OCI-LY1 (cell line): ENCODE measurements at regions not wholly inside any gene's neighbourhood (a gene's known extent, or its start where the extent isn't known, plus 50 kb on each side); places are given as distances from the start of the nearest gene placed in this dataset.

Experiments
- H2AFZ ChIP-seq: fragments of 200-600 bp; sonication (generic), shearing (Covaris generic); 2 replicates; pipeline ENCODE4 v1.6.0; 2014; ENCODE audit warnings: antibody characterized with exemption, mild to moderate bottlenecking, low read length
- H3F3A ChIP-seq: fragments of 200-600 bp; sonication (generic), shearing (Covaris generic); 2 replicates; pipeline ENCODE4 v1.6.0; 2014; ENCODE audit warnings: mild to moderate bottlenecking, antibody characterized with exemption, low read length, moderate library complexity; ENCODE audit not compliant: insufficient read depth
- H3K27ac ChIP-seq: fragments of 200-600 bp; sonication (generic); 2 replicates; pipeline ENCODE4 v1.5.1; 2014; ENCODE audit warnings: low read length, mixed run types, mild to moderate bottlenecking, low read depth; ENCODE audit not compliant: poor library complexity, severe bottlenecking
- H3K27me3 ChIP-seq: fragments of 200-600 bp; sonication (generic); 2 replicates; pipeline ENCODE4 v1.6.0; 2014; ENCODE audit warnings: antibody characterized with exemption, mild to moderate bottlenecking, low read length, moderate library complexity; ENCODE audit not compliant: insufficient read depth
- H3K36me3 ChIP-seq: fragments of 200-600 bp; sonication (generic); 2 replicates; pipeline ENCODE4 v1.6.1; 2014; ENCODE audit warnings: mild to moderate bottlenecking, antibody characterized with exemption, low read length, moderate library complexity, mixed read lengths; ENCODE audit not compliant: insufficient read depth
- H3K4me1 ChIP-seq: fragments of 200-600 bp; sonication (generic); 2 replicates; pipeline ENCODE4 v1.5.1; 2014; ENCODE audit warnings: mild to moderate bottlenecking, low read length, moderate library complexity; ENCODE audit not compliant: insufficient read depth, severe bottlenecking
- H3K4me2 ChIP-seq: fragments of 200-600 bp; sonication (generic), shearing (Covaris generic); 2 replicates; pipeline ENCODE4 v1.6.1; 2014; ENCODE audit warnings: low read length
- H3K4me3 ChIP-seq: fragments of 200-600 bp; sonication (generic); 2 replicates; pipeline ENCODE4 v1.5.1; 2014; ENCODE audit warnings: low read length, low read depth, mild to moderate bottlenecking, mixed read lengths; ENCODE audit not compliant: poor library complexity, severe bottlenecking
- H3K79me2 ChIP-seq: fragments of 200-600 bp; shearing (Covaris generic); 2 replicates; pipeline ENCODE4 v1.6.1; 2016; ENCODE audit warnings: mixed run types, low read length, mixed read lengths; ENCODE audit not compliant: insufficient read depth
- H3K9ac ChIP-seq: fragments of 200-600 bp; sonication (generic), shearing (Covaris generic); 2 replicates; pipeline ENCODE4 v1.6.1; 2014; ENCODE audit warnings: mild to moderate bottlenecking, low read length, mixed read lengths
- H3K9me2 ChIP-seq: fragments of 200-600 bp; sonication (generic), shearing (Covaris generic); 2 replicates; pipeline ENCODE4 v1.6.1; 2014; ENCODE audit warnings: low read depth, mild to moderate bottlenecking, low read length, mixed read lengths
- H3K9me3 ChIP-seq: fragments of 200-600 bp; shearing (Covaris generic); 2 replicates; pipeline ENCODE4 v1.6.1; 2014; ENCODE audit warnings: low read length, mixed read lengths
- H4K20me1 ChIP-seq: fragments of 200-600 bp; sonication (generic), shearing (Covaris generic); 2 replicates; pipeline ENCODE4 v1.6.0; 2016; ENCODE audit warnings: mild to moderate bottlenecking, low read length; ENCODE audit not compliant: insufficient read depth
- CTCF ChIP-seq: fragments of 200-600 bp; sonication (generic), shearing (Covaris generic); IDR thresholded peaks from 2 replicates; pipeline ENCODE4 v1.5.1; 2017; ENCODE audit warnings: mild to moderate bottlenecking, antibody characterized with exemption, low read length, moderate library complexity, mixed read lengths
- EZH2 ChIP-seq: fragments of 200-600 bp; sonication (generic), shearing (Covaris generic); IDR thresholded peaks from 2 replicates; pipeline ENCODE4 v1.8.0; 2017; ENCODE audit warnings: borderline replicate concordance, mixed run types, mild to moderate bottlenecking, antibody characterized with exemption, low read length, moderate library complexity, mixed read lengths

GRCh38 chr19:28150129-28150528, 1062.8 kb downstream of the UQCRFS1 start:
- no peaks in the 10 kb centered on the region for H3K4me1 ChIP-seq
- H3K9me2 ChIP-seq: no peaks in the 10 kb centered on the region
- H2AFZ ChIP-seq: no peak overlapping the region
- no peaks in the 10 kb centered on the region for H4K20me1 ChIP-seq
- TF ChIP-seq CTCF (no peak), EZH2 (no peak)
- H3F3A ChIP-seq: no peaks in the 10 kb centered on the region
- H3K27me3 ChIP-seq: no peaks in the 10 kb centered on the region
- H3K79me2 ChIP-seq: no peaks in the 10 kb centered on the region
- H3K4me2 ChIP-seq: no peak overlapping the region
- no peak overlapping the region for H3K27ac ChIP-seq
- H3K9me3 ChIP-seq: no peaks in the 10 kb centered on the region
- H3K4me3 ChIP-seq: no peak overlapping the region
- H3K36me3 ChIP-seq: no peaks in the 10 kb centered on the region
- H3K9ac ChIP-seq: no peak overlapping the region

- no peak overlapping the region for H3K4me3 ChIP-seq
- H3K9ac ChIP-seq: no peak overlapping the region
- H3K36me3 ChIP-seq: no peaks in the 10 kb centered on the region
- H3K9me3 ChIP-seq: no peaks in the 10 kb centered on the region
- no peaks in the 10 kb centered on the region for H4K20me1 ChIP-seq
- H3F3A ChIP-seq: no peaks in the 10 kb centered on the region
- no peaks in the 10 kb centered on the region for H3K27me3 ChIP-seq
- no peaks in the 10 kb centered on the region for H3K79me2 ChIP-seq
- no peaks in the 10 kb centered on the region for H3K4me1 ChIP-seq
- H3K9me2 ChIP-seq: no peaks in the 10 kb centered on the region
- no peak overlapping the region for H3K27ac ChIP-seq
- no peak overlapping the region for H2AFZ ChIP-seq
- H3K4me2 ChIP-seq: no peak overlapping the region
- TF ChIP-seq EZH2 (no peak), CTCF (no peak)
Measured at GRCh38 chr19:28148554-28148953, 1064.4 kb downstream of the UQCRFS1 start.

GRCh38 chr19:28142258-28142657, 1070.7 kb downstream of the UQCRFS1 start:
- H3K4me2 ChIP-seq: no peak overlapping the region
- H3F3A ChIP-seq: no peaks in the 10 kb centered on the region
- no peaks in the 10 kb centered on the region for H3K36me3 ChIP-seq
- H3K9me3 ChIP-seq: no peaks in the 10 kb centered on the region
- H4K20me1 ChIP-seq: no peaks in the 10 kb centered on the region
- H2AFZ ChIP-seq: no peak overlapping the region
- H3K4me3 ChIP-seq: no peak overlapping the region
- H3K27me3 ChIP-seq: no peaks in the 10 kb centered on the region
- no peaks in the 10 kb centered on the region for H3K79me2 ChIP-seq
- no peaks in the 10 kb centered on the region for H3K9me2 ChIP-seq
- no peak overlapping the region for H3K27ac ChIP-seq
- no peaks in the 10 kb centered on the region for H3K4me1 ChIP-seq
- no peak overlapping the region for H3K9ac ChIP-seq
- TF ChIP-seq EZH2 (no peak), CTCF (no peak)
